COLO829 (cell line): ENCODE measurements at regions not wholly inside any gene's neighbourhood (a gene's known extent, or its start where the extent isn't known, plus 50 kb on each side); places are given as distances from the start of the nearest gene placed in this dataset.
"Not testable (repeated sequence)": the region's sequence is repeated elsewhere in the genome, so short reads cannot be mapped to it uniquely, and the experiment has no call there.

Experiments
- DNase-seq: peaks from one replicate; pipeline ENCODE4 v3.0.0; 2012; ENCODE audit warnings: low spot score

GRCh38 chr6:105880030-105880492 lies 206.1 kb upstream of the PRDM1 start:
- no peak for DNase-seq

GRCh38 chr6:105879146-105879545 lies 207.0 kb upstream of the PRDM1 start:
- no peak for DNase-seq

- DNase-seq: no peak
Observed at GRCh38 chr6:105875974-105876640, 210.0 kb upstream of the PRDM1 start.

GRCh38 chr6:105874835-105875626 lies 211.1 kb upstream of the PRDM1 start:
- no peak for DNase-seq

- DNase-seq: no peak
Observed at GRCh38 chr6:105873799-105874198, 212.3 kb upstream of the PRDM1 start.

DNA sequence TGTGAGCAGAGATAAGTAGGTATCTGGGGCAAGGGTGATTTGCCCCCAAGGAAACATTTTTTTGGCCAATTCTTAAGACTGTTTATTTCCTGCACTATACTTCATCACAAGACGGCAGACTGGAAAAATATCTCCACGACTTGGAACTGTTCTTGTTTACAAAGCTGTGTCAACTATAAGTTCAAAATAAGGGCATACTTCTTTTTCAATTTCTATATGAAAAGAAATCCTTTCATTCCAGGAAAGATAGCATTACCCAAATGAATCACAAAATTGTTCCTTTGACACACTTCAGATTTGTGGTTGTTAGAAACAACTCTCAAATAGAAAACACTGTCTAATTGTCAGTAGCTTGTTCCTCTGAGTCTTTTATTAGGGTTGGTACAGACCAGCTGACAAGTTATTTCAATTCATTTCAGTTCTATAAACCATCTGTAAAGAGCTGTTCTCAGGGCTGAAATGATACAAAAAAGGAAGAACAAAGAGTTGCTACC lies 212.9 kb upstream of the PRDM1 start:
- peak; percentile 65 for DNase-seq

DNA sequence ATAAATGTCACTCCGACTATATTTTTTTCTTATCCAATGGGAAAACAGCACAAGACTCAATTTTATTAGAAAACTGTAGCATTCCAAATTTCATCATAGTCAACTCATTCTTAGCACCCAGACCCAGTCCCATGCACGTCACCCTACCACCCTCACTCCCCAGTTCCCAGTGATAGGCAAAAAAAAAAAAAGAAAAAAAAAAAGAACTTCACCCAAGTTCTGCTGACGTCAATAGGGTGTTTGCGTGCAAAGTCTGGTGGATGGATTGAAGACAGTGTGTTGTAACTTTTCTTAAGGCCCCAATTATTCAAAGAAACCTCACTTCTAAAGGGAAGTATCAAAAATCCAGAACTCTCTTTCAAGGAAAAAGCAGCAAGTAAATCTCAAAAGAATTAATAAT lies 213.9 kb upstream of the PRDM1 start:
- peak; percentile 13 for DNase-seq

DNA sequence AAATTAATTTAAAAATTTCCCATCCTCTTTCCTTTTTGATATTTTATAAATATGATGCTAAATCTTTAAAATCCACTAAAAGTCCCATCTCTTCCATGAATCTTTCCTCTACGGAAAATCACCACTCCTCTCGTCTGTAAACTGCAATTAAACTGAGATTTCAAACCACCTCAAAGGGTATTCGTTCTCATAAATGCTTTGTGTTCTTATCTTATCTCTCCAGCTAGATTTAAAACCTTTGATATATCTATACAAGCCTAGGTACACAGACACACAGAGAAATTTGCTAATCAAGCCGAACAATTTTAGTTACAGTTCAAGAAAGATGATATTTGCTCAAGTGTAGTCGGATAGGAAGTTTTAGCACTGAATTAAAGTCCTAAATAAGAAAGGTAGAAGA lies 214.6 kb upstream of the PRDM1 start:
- DNase-seq: no peak

- no peak for DNase-seq
Observed at GRCh38 chr6:105869835-105870440, 216.2 kb upstream of the PRDM1 start.

DNA sequence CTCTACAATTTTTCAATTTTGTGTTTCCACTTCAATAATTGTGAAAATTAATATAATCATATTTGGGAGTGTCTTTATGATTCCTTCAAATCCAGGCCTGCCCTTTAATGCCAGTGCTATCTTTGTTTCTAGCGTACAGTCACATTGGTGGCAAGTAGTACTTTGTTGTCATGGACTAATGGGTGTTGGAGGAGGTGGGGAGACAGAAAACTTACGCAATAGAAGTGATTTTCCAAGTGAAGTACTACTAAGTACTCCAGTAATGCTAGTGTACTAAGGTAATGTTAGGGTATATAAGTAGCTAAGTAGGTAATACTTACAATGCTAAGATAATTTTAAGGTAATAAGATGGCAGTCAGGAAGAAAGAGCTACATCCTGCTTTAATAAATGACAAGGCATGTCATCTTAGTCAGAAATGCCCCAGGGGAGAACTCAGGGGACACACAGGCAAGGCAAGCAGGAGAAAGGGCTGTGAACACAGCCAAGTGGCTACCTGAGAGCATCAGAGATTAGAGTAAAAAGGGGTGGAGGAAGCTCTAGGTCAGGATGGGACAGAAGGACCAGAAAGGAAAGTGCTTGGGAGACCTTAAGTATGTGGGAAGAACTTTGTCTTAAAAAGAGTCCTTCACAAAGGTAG lies 217.2 kb upstream of the PRDM1 start:
- no peak for DNase-seq

DNA sequence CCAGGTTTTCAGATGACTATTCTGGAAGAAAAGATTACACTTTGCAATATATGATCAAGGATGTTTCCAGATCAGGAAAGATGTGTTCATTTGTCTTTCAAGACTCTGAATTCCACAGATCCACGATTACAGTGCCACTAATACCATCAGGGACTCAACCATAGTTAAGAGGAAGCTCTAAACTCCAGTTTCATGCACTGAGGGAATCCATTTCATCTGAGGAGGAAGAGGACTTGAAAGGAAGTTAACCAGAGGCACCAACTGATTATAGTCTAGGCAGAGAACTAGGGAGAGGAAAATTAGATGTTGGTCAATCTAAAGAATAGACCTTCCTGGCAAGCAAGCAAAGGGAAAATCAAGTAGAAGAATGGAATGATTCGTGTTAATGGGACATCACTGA lies 218.3 kb upstream of the PRDM1 start:
- no peak for DNase-seq

- no peak for DNase-seq
Observed at GRCh38 chr6:105867277-105867676, 218.9 kb upstream of the PRDM1 start.

- DNase-seq: no peak
Observed at GRCh38 chr6:105862936-105863607, 223.1 kb upstream of the PRDM1 start.

GRCh38 chr6:105860927-105861326 lies 225.2 kb upstream of the PRDM1 start:
- not testable (repeated sequence) for DNase-seq

- no peak for DNase-seq
Observed at GRCh38 chr6:105859457-105859856, 226.7 kb upstream of the PRDM1 start.

DNA sequence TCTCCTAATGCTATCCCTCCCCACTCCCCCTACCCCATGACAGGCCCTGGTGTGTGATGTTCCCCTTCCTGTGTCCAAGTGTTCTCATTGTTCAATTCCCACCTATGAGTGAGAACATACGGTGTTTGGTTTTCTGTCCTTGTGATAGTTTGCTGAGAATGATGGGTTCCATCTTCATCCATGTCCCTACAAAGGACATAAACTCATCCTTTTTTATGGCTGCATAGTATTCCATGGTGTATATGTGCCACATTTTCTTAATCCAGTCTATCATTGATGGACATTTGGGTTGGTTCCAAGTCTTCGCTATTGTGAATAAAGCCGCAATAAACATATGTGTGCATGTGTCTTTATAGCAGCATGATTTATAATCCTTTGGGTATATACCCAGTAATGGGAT lies 227.5 kb upstream of the PRDM1 start:
- not testable (repeated sequence) for DNase-seq

DNA sequence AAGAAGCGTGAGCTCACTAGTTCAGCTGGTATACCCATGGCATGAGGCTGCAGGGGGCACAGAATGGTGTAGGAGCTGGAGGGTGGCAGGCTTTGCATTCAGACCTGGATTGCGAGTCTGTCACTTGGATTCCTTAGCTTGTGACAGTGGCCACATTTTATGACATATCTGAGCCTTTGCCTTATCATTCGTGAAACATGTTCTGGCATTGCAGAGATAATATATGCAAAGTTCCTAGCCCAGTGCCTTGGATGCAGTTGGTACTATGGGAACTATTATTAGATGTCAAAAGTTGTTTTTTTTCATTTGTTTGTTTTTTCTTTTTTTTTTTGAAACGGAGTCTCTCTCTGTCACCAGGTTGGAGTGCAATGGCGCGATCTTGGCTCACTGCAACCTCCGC lies 230.7 kb upstream of the PRDM1 start:
- DNase-seq: no peak

GRCh38 chr6:105853979-105854378 lies 232.2 kb upstream of the PRDM1 start:
- DNase-seq: not testable (repeated sequence)

DNA sequence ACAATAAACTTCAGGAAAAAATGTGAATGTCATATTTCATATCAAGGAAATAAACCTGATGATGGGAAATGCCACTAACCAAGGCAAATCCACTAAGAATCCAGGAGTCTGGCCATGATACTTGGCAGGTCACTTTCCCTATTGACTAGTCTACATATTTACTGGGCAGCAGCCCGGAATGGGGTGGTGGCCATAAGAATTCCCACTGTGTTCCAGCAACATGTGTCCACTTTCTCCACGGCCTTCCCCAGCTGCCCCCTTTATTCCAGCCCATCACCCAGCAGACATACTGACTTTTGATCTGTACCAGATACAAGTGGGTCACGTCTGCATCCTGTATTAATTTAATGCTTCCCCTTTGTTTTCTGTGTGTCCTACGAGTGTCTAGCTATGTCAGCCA lies 234.5 kb upstream of the PRDM1 start:
- no peak for DNase-seq

DNA sequence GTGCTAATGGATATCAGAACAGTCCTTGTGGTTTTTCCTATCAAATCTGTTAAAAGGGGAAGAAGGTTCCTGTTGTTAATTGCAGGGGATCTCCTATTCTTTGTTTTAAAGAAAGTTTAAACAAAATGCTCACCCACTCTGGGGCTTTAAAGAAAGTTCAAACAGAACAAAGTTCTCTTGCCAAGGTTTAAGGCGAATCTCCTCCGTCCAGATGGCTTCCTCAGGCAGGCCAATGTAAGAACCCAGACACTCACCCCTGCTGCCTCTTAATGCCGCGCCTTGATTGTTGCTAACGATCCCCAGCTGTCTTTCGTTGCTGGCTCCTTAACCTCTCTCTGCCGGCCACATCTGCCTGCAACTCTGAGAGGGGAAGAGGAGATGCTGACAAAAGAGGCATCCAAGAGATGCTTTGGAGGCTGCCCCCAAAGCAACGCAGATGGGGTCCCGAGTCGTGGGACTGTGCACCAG lies 235.0 kb upstream of the PRDM1 start:
- no peak for DNase-seq

GRCh38 chr6:105850261-105851112 lies 235.6 kb upstream of the PRDM1 start:
- peak; percentile 4 for DNase-seq
